Caco-2 (cell line): ENCODE measurements at regions not wholly inside any gene's neighbourhood (a gene's known extent, or its start where the extent isn't known, plus 50 kb on each side); places are given as distances from the start of the nearest gene placed in this dataset.

ENCODE experiments used
- BruUV-seq: library from RNA; stranded (reverse); fragments of 400-500 nt; replicated peaks from 2 replicates; lab custom pipeline; 2021; lab: Mats Ljungman, UMichigan
- CTCF ChIA-PET: fragments of 300-600 bp; sonication (Branson Sonifier 250); formaldehyde crosslinking; loops from one replicate; lab custom pipeline; 2022; ENCODE audit warnings: antibody characterized with exemption; lab: Charles Lee
- POLR2A ChIA-PET: fragments of 300-600 bp; sonication (Branson Sonifier 250); formaldehyde crosslinking; loops from one replicate; lab custom pipeline; 2022; ENCODE audit warnings: antibody characterized with exemption; lab: Charles Lee
- DNase-seq, 2 experiments: peaks; one replicate each; pipeline versions ENCODE4 v3.0.0 to v3.0.0-alpha.2; 2020 to 2022
- H3K27me3 ChIP-seq: replicated peaks from 2 replicates; pipeline ENCODE4 v1.6.0; 2011; ENCODE audit warnings: low read length; ENCODE audit not compliant: control insufficient read depth, insufficient read depth
- H3K36me3 ChIP-seq: 2 replicates; pipeline ENCODE4 v1.5.1; 2011; ENCODE audit warnings: low read length; ENCODE audit not compliant: control insufficient read depth, insufficient read depth
- H3K4me1 ChIP-seq: fragments of 250-450 bp; sonication (Bioruptor Pico); 2 replicates; pipeline ENCODE4 v1.5.1; 2020; ENCODE audit warnings: mild to moderate bottlenecking
- H3K4me3 ChIP-seq: 2 replicates; pipeline ENCODE4 v1.5.1; 2011; ENCODE audit warnings: low read depth, mild to moderate bottlenecking, control low read depth, low read length
- H3K9me3 ChIP-seq: fragments of 250-450 bp; sonication (Bioruptor Pico); 2 replicates; pipeline ENCODE4 v1.5.1; 2020; ENCODE audit warnings: mild to moderate bottlenecking, moderate library complexity
- H3K27ac Mint-ChIP-seq: one replicate; pipeline ENCODE4 v1.8.0; 2022; ENCODE audit warnings: mixed read lengths; ENCODE audit not compliant: unreplicated experiment
- H3K27me3 Mint-ChIP-seq: one replicate; pipeline ENCODE4 v1.8.0; 2022; ENCODE audit warnings: mixed read lengths; ENCODE audit not compliant: insufficient read depth, unreplicated experiment
- H3K36me3 Mint-ChIP-seq: one replicate; pipeline ENCODE4 v1.8.0; 2022; ENCODE audit warnings: mild to moderate bottlenecking, mixed read lengths; ENCODE audit not compliant: insufficient read depth, unreplicated experiment
- H3K4me1 Mint-ChIP-seq: one replicate; pipeline ENCODE4 v1.8.0; 2022; ENCODE audit warnings: low read depth, mixed read lengths; ENCODE audit not compliant: unreplicated experiment
- H3K4me3 Mint-ChIP-seq: one replicate; pipeline ENCODE4 v1.8.0; 2022; ENCODE audit warnings: mild to moderate bottlenecking, moderate library complexity, mixed read lengths; ENCODE audit not compliant: unreplicated experiment
- H3K9me3 Mint-ChIP-seq: one replicate; pipeline ENCODE4 v1.8.0; 2022; ENCODE audit warnings: mixed read lengths; ENCODE audit not compliant: unreplicated experiment
- CTCF ChIP-seq, 2 experiments: fragments of 200-600 bp in 1 of 2; IDR thresholded peaks; 1 replicate in 1 of 2; 2 replicates in 1 of 2; pipeline versions ENCODE4 v1.5.1 to v1.8.0; 2011 to 2022; ENCODE audit warnings: antibody characterized with exemption in 1 of 2, control low read depth in 1 of 2, inconsistent platforms in 1 of 2, low read depth in 1 of 2, low read length in 1 of 2, mild to moderate bottlenecking in 1 of 2, moderate library complexity in 1 of 2; ENCODE audit not compliant: insufficient read depth in 1 of 2, severe bottlenecking in 1 of 2, unreplicated experiment in 1 of 2
- intact Hi-C: fragments of 100-400 bp; cut with micrococcal nuclease; formaldehyde crosslinking; loops from one replicate; pipeline ENCODE4 v1.10.0; 2022; ENCODE audit not compliant: unreplicated experiment

GRCh38 chr18:75574187-75574586 lies 146.7 kb upstream of the SMIM21 start:
- BruUV-seq: no TSS peak
- Histone ChIP-seq H3K4me3 (no peak overlapping the region), H3K27me3 (no peaks in the 10 kb centered on the region), H3K9me3 (no peaks in the 10 kb centered on the region), H3K36me3 (no peaks in the 10 kb centered on the region), H3K4me1 (no peaks in the 10 kb centered on the region)
- intact Hi-C loops: no loop called here
- Mint-ChIP-seq H3K27ac (no peak overlapping the region), H3K4me1 (no peaks in the 10 kb centered on the region), H3K36me3 (no peaks in the 10 kb centered on the region), H3K4me3 (no peak overlapping the region), H3K9me3 (no peaks in the 10 kb centered on the region), H3K27me3 (no peaks in the 10 kb centered on the region)
- ChIA-PET POLR2A (no interaction called here), CTCF (no interaction called here)
- TF ChIP-seq CTCF (IDR thresholded peaks at IDR 0.05; ENCODE audit: insufficient read depth in 1 of 2, low read depth in 1 of 2, low read length in 1 of 2, severe bottlenecking in 1 of 2, unreplicated experiment in 1 of 2): no peak
- no peak for DNase-seq

- Mint-ChIP-seq H3K4me3 (no peak overlapping the region), H3K27me3 (peaks cover 18% of the 10 kb centered on the region), H3K27ac (no peak overlapping the region), H3K4me1 (no peaks in the 10 kb centered on the region), H3K36me3 (peaks cover 11% of the 10 kb centered on the region), H3K9me3 (no peaks in the 10 kb centered on the region)
- H3K36me3 ChIP-seq: no peaks in the 10 kb centered on the region
- no TSS peak for BruUV-seq
- no peaks in the 10 kb centered on the region for H3K27me3 ChIP-seq
- intact Hi-C loops: no loop called here
- no peaks in the 10 kb centered on the region for H3K9me3 ChIP-seq
- no peak for DNase-seq
- no peak overlapping the region for H3K4me3 ChIP-seq
- ChIA-PET POLR2A (no interaction called here), CTCF (no interaction called here)
- TF ChIP-seq CTCF (IDR thresholded peaks at IDR 0.05; ENCODE audit: insufficient read depth in 1 of 2, low read depth in 1 of 2, low read length in 1 of 2, severe bottlenecking in 1 of 2, unreplicated experiment in 1 of 2): no peak
- no peaks in the 10 kb centered on the region for H3K4me1 ChIP-seq
These were observed 135.6 kb upstream of the SMIM21 start for GRCh38 chr18:75563150-75563549.

GRCh38 chr18:75562216-75562615 lies 134.7 kb upstream of the SMIM21 start:
- no TSS peak for BruUV-seq
- DNase-seq: no peak
- Histone ChIP-seq H3K9me3 (no peaks in the 10 kb centered on the region), H3K36me3 (no peaks in the 10 kb centered on the region), H3K27me3 (no peaks in the 10 kb centered on the region), H3K4me3 (no peak overlapping the region), H3K4me1 (no peaks in the 10 kb centered on the region)
- no peak overlapping the region for H3K27ac Mint-ChIP-seq
- no peak for TF ChIP-seq CTCF (IDR thresholded peaks at IDR 0.05; ENCODE audit: insufficient read depth in 1 of 2, low read depth in 1 of 2, low read length in 1 of 2, severe bottlenecking in 1 of 2, unreplicated experiment in 1 of 2)
- no peaks in the 10 kb centered on the region for H3K9me3 Mint-ChIP-seq
- H3K36me3 Mint-ChIP-seq: peaks cover 11% of the 10 kb centered on the region
- peaks cover 18% of the 10 kb centered on the region for H3K27me3 Mint-ChIP-seq
- no peak overlapping the region for H3K4me3 Mint-ChIP-seq
- intact Hi-C loops: no loop called here
- ChIA-PET CTCF (no interaction called here), POLR2A (no interaction called here)
- no peaks in the 10 kb centered on the region for H3K4me1 Mint-ChIP-seq
